ENCODE measurements at regions not wholly inside any gene's neighbourhood (a gene's known extent, or its start where the extent isn't known, plus 50 kb on each side); places are given as distances from the start of the nearest gene placed in this dataset.

DNA sequence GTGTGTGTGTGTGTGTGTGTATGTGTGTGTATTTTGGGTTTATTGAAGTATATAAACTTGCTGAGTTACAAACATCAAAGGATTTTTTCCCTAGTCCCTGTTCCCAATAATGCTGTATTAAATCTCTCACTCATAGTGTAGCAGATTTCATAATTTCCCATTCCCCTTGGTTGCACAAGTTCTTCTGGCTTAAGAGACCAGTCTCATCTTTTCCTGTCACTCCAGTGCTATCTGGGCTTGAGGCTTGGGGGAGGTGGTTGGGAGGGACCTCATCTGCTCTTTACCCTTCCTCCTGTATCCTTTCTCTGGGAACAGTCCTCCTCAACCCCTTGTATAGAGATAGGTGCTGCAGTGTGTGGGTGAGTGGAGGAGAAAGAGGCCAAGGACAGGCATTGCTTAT, 285.4 kb upstream of the BOD1L1 start:
- Histone ChIP-seq H3K4me3 (ENCODE audit: low read depth, low read length) (no peak overlapping the region), H3K9me3 (ENCODE audit: control insufficient read depth in 2 of 2, low read length in 2 of 2) (no peaks in the 10 kb centered on the region), H3K4me1 (ENCODE audit: control insufficient read depth, insufficient read depth, low read length, poor library complexity, severe bottlenecking) (no peaks in the 10 kb centered on the region), H3K27ac (ENCODE audit: insufficient read depth, low read length, poor library complexity, severe bottlenecking) (no peak overlapping the region), H3K36me3 (ENCODE audit: control insufficient read depth, insufficient read depth, low read length) (no peaks in the 10 kb centered on the region), H3K27me3 (ENCODE audit: control insufficient read depth, insufficient read depth, low read length) (no peaks in the 10 kb centered on the region)
- no peaks in the 10 kb centered on the region for H3K27me3 Mint-ChIP-seq
- DNase-seq, result no peak
- H3K27ac Mint-ChIP-seq, result no peak overlapping the region
- no peaks in the 10 kb centered on the region for H3K4me1 Mint-ChIP-seq
- H3K36me3 Mint-ChIP-seq, result no peaks in the 10 kb centered on the region
- peaks cover 0 to 6% (median 0%) of the 10 kb centered on the region in 7 donors for H3K9me3 Mint-ChIP-seq
- no peak for ATAC-seq (ENCODE audit: low read depth in 2 of 2)
- H3K4me3 Mint-ChIP-seq, result no peak overlapping the region

DNA sequence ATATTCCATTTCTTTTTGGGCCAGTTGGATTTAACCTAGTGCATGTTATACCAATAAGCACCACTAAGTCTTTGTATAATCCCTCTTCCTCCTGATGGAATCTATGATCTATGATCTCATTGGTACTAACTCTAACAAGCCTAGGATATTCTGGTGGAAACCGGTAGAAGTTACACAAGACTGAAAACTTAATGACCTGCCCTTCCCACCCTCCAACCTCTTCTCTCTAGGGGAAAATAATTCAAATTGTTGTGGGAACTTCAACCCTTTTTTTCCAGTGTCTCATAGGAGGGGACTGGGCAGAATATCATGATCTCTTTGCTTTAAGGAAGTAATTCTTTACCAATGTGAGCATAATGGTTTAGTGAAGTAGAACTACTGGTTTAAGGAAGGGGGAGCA, 289.5 kb upstream of the BOD1L1 start:
- H3K27ac ChIP-seq (ENCODE audit: insufficient read depth, low read length, poor library complexity, severe bottlenecking), result no peak overlapping the region
- no peaks in the 10 kb centered on the region for H3K9me3 ChIP-seq (ENCODE audit: control insufficient read depth in 2 of 2, low read length in 2 of 2)
- no peaks in the 10 kb centered on the region for H3K36me3 Mint-ChIP-seq
- H3K36me3 ChIP-seq (ENCODE audit: control insufficient read depth, insufficient read depth, low read length), result no peaks in the 10 kb centered on the region
- ATAC-seq (ENCODE audit: low read depth in 2 of 2) (no peak), DNase-seq (no peak)
- H3K4me1 ChIP-seq (ENCODE audit: control insufficient read depth, insufficient read depth, low read length, poor library complexity, severe bottlenecking), result no peaks in the 10 kb centered on the region
- no peaks in the 10 kb centered on the region for H3K9me3 Mint-ChIP-seq
- no peaks in the 10 kb centered on the region for H3K4me1 Mint-ChIP-seq
- no peaks in the 10 kb centered on the region for H3K27me3 ChIP-seq (ENCODE audit: control insufficient read depth, insufficient read depth, low read length)
- H3K27ac Mint-ChIP-seq, result no peak overlapping the region
- no peaks in the 10 kb centered on the region for H3K27me3 Mint-ChIP-seq
- H3K4me3 ChIP-seq (ENCODE audit: low read depth, low read length), result no peak overlapping the region
- no peak overlapping the region for H3K4me3 Mint-ChIP-seq

DNA sequence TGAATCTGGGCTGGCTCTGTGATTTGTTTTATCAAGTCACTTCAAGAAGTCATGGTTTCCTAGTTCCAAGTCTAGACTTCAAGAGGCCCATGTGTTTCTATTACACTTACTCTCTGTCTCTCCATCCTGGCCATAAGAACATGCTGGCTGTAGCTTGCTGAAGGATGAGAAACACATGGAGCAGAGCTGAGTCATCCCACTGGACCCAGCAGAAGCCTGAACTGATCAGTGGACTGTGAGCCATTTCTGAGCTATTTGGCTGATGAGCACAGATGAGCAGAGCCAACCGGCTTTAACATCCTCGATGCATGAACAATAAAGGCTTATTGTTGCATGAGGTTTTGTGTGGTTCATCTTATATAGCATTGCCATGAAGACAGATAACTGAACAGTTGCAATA, 290.6 kb upstream of the BOD1L1 start:
- Mint-ChIP-seq H3K27ac (no peak overlapping the region), H3K4me1 (no peaks in the 10 kb centered on the region), H3K9me3 (no peaks in the 10 kb centered on the region), H3K36me3 (no peaks in the 10 kb centered on the region), H3K27me3 (no peaks in the 10 kb centered on the region), H3K4me3 (no peak overlapping the region)
- H3K27me3 ChIP-seq (ENCODE audit: control insufficient read depth, insufficient read depth, low read length), result no peaks in the 10 kb centered on the region
- H3K4me1 ChIP-seq (ENCODE audit: control insufficient read depth, insufficient read depth, low read length, poor library complexity, severe bottlenecking), result no peaks in the 10 kb centered on the region
- no peak overlapping the region for H3K27ac ChIP-seq (ENCODE audit: insufficient read depth, low read length, poor library complexity, severe bottlenecking)
- DNase-seq (no peak), ATAC-seq (ENCODE audit: low read depth in 2 of 2) (no peak)
- no peak overlapping the region for H3K4me3 ChIP-seq (ENCODE audit: low read depth, low read length)
- no peaks in the 10 kb centered on the region for H3K9me3 ChIP-seq (ENCODE audit: control insufficient read depth in 2 of 2, low read length in 2 of 2)
- H3K36me3 ChIP-seq (ENCODE audit: control insufficient read depth, insufficient read depth, low read length), result no peaks in the 10 kb centered on the region

DNA sequence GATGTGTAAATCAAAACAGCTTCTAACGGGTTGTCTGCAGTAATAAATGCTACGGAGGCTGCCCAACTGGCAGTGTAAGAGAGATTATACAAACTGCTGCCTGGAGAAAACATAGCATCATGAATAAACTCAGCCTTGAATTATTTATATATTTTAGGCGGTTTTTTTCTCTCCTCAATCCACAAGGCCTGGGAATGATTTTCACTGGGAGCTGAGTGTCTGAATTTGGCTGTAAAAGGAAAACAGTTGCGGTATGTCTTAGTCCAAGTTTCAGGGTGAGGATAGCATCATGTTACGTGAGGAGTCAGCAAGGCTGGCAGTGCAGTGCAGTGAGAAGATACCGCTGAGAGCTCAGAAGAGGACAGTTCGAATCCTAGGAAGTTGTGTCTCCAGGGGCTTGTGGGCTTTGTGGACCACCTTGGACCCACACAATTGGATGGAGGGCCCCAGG, 291.5 kb upstream of the BOD1L1 start:
- no peaks in the 10 kb centered on the region for H3K4me1 ChIP-seq (ENCODE audit: control insufficient read depth, insufficient read depth, low read length, poor library complexity, severe bottlenecking)
- Mint-ChIP-seq H3K4me3 (no peak overlapping the region), H3K27me3 (no peaks in the 10 kb centered on the region), H3K36me3 (no peaks in the 10 kb centered on the region), H3K9me3 (no peaks in the 10 kb centered on the region), H3K27ac (no peak overlapping the region), H3K4me1 (no peaks in the 10 kb centered on the region)
- no peaks in the 10 kb centered on the region for H3K36me3 ChIP-seq (ENCODE audit: control insufficient read depth, insufficient read depth, low read length)
- DNase-seq (no peak), ATAC-seq (ENCODE audit: low read depth in 2 of 2) (no peak)
- no peak overlapping the region for H3K27ac ChIP-seq (ENCODE audit: insufficient read depth, low read length, poor library complexity, severe bottlenecking)
- H3K27me3 ChIP-seq (ENCODE audit: control insufficient read depth, insufficient read depth, low read length), result no peaks in the 10 kb centered on the region
- H3K4me3 ChIP-seq (ENCODE audit: low read depth, low read length), result no peak overlapping the region
- no peaks in the 10 kb centered on the region for H3K9me3 ChIP-seq (ENCODE audit: control insufficient read depth in 2 of 2, low read length in 2 of 2)

DNA sequence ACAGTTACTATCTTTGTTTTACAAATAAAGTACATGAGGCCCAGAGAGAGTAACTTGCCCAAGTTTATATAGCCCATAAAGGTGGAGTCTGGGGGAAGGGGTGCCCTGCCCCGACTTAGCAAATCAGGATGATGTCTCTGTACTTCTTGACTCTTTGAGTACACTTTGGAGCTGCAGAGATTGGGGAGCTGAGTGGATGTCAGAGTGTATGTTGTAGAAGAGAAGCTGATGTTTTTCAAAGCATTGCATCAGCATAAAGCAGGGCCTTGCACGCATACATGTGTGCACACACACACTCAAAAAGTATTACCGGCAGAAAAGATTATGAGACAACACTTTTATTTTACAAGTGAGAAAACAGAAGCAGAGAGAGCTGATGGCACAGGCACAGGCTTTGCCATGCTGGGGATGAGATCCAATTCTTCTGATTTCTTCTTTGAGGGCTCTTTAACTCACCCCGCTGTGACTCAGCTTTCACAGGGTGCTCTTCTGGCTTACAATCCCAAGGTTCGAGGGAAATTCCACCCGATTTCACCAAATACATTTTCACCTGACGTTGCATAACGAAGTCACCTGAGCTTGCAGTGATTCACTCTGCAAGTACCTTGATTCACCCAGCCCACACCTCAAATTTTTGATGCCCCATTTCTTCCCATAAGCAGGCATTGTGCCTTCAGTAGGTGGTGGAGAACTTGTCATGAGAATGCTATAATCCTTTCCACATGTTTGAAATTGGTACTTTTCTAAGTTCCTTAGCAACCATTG, 292.8 kb upstream of the BOD1L1 start:
- DNase-seq (no peak), ATAC-seq (ENCODE audit: low read depth in 2 of 2) (no peak)
- no peaks in the 10 kb centered on the region for H3K27me3 ChIP-seq (ENCODE audit: control insufficient read depth, insufficient read depth, low read length)
- Mint-ChIP-seq H3K4me1 (no peaks in the 10 kb centered on the region), H3K36me3 (no peaks in the 10 kb centered on the region), H3K27ac (no peak overlapping the region), H3K9me3 (peaks cover 0 to 6% (median 0%) of the 10 kb centered on the region in 7 donors), H3K4me3 (no peak overlapping the region), H3K27me3 (no peaks in the 10 kb centered on the region)
- H3K9me3 ChIP-seq (ENCODE audit: control insufficient read depth in 2 of 2, low read length in 2 of 2), result no peaks in the 10 kb centered on the region
- H3K4me3 ChIP-seq (ENCODE audit: low read depth, low read length), result no peak overlapping the region
- no peak overlapping the region for H3K27ac ChIP-seq (ENCODE audit: insufficient read depth, low read length, poor library complexity, severe bottlenecking)
- H3K36me3 ChIP-seq (ENCODE audit: control insufficient read depth, insufficient read depth, low read length), result no peaks in the 10 kb centered on the region
- H3K4me1 ChIP-seq (ENCODE audit: control insufficient read depth, insufficient read depth, low read length, poor library complexity, severe bottlenecking), result no peaks in the 10 kb centered on the region

DNA sequence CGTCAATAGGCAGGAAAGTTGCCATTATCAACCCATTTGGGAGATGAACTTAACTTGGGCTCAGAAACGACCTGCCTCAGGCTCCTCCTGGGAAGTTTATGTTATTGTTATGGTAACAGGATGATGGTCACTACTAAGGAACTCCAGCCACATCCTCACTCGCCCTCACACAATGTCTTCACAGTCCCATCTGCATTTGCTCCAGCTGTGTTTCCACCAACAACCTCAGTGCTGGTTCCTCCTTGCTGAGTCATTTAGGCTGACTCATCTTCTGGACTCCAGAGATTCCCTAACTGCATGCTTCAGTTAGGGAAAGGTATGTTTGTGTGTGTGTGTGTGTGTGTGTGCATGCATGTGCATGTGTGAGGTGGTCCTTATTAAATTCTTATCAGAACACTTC, 293.4 kb upstream of the BOD1L1 start:
- Mint-ChIP-seq H3K4me1 (no peaks in the 10 kb centered on the region), H3K27ac (no peak overlapping the region), H3K9me3 (peaks cover 0 to 6% (median 0%) of the 10 kb centered on the region in 7 donors), H3K27me3 (no peaks in the 10 kb centered on the region), H3K36me3 (no peaks in the 10 kb centered on the region), H3K4me3 (no peak overlapping the region)
- H3K27ac ChIP-seq (ENCODE audit: insufficient read depth, low read length, poor library complexity, severe bottlenecking), result no peak overlapping the region
- H3K27me3 ChIP-seq (ENCODE audit: control insufficient read depth, insufficient read depth, low read length), result no peaks in the 10 kb centered on the region
- no peaks in the 10 kb centered on the region for H3K9me3 ChIP-seq (ENCODE audit: control insufficient read depth in 2 of 2, low read length in 2 of 2)
- H3K4me3 ChIP-seq (ENCODE audit: low read depth, low read length), result no peak overlapping the region
- no peaks in the 10 kb centered on the region for H3K36me3 ChIP-seq (ENCODE audit: control insufficient read depth, insufficient read depth, low read length)
- no peaks in the 10 kb centered on the region for H3K4me1 ChIP-seq (ENCODE audit: control insufficient read depth, insufficient read depth, low read length, poor library complexity, severe bottlenecking)
- ATAC-seq (ENCODE audit: low read depth in 2 of 2) (no peak), DNase-seq (no peak)

DNA sequence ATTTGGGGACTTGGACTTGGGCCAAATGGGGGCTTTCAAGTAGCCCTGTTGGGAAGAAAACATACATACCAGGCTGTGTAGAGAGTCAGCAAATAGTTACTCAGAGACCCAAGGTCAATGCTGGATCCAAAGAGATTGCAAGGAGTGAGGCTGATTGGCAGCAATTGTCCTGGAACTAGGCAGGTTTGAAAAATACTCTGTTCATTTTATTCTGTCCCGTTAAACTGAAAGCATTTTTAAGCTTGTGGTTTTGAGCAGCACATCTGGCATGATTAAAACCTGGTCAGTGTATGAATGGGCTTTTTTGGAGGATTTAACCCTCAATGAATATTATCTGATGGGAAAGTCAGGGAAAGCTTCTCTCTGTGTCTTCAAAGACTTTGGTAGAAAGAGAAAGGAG, 294.3 kb upstream of the BOD1L1 start:
- Histone ChIP-seq H3K36me3 (ENCODE audit: control insufficient read depth, insufficient read depth, low read length) (no peaks in the 10 kb centered on the region), H3K4me1 (ENCODE audit: control insufficient read depth, insufficient read depth, low read length, poor library complexity, severe bottlenecking) (no peaks in the 10 kb centered on the region), H3K27me3 (ENCODE audit: control insufficient read depth, insufficient read depth, low read length) (no peaks in the 10 kb centered on the region), H3K9me3 (ENCODE audit: control insufficient read depth in 2 of 2, low read length in 2 of 2) (no peaks in the 10 kb centered on the region), H3K4me3 (ENCODE audit: low read depth, low read length) (no peak overlapping the region), H3K27ac (ENCODE audit: insufficient read depth, low read length, poor library complexity, severe bottlenecking) (no peak overlapping the region)
- Mint-ChIP-seq H3K4me3 (no peak overlapping the region), H3K27me3 (no peaks in the 10 kb centered on the region), H3K4me1 (no peaks in the 10 kb centered on the region), H3K27ac (no peak overlapping the region), H3K36me3 (no peaks in the 10 kb centered on the region), H3K9me3 (peaks cover 0 to 6% (median 0%) of the 10 kb centered on the region in 7 donors)
- ATAC-seq (ENCODE audit: low read depth in 2 of 2) (no peak), DNase-seq (no peak)

DNA sequence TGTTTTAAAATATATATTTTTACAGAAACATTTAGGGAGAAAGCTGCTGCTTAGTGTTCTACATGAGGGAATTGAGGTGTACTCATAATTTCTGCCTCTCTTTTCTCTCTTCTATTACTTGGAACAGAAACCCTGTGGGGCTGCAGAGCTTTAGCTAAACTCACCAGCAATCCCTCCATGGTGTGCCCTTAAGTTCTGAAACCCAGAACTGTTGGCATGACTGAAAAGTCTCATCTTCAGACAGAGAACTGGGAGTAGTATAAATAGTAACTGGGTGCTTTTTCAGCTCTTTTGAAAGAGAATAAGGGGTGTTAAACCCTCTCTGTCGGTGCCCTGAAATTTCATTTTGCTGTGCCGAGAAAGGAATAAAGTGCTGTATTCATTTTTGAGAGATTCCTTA, 294.9 kb upstream of the BOD1L1 start:
- Mint-ChIP-seq H3K4me3 (no peak overlapping the region), H3K4me1 (no peaks in the 10 kb centered on the region), H3K36me3 (no peaks in the 10 kb centered on the region), H3K27ac (no peak overlapping the region), H3K9me3 (peaks cover 0 to 6% (median 0%) of the 10 kb centered on the region in 7 donors), H3K27me3 (no peaks in the 10 kb centered on the region)
- H3K27me3 ChIP-seq (ENCODE audit: control insufficient read depth, insufficient read depth, low read length), result no peaks in the 10 kb centered on the region
- H3K4me3 ChIP-seq (ENCODE audit: low read depth, low read length), result no peak overlapping the region
- H3K36me3 ChIP-seq (ENCODE audit: control insufficient read depth, insufficient read depth, low read length), result no peaks in the 10 kb centered on the region
- DNase-seq (no peak), ATAC-seq (ENCODE audit: low read depth in 2 of 2) (no peak)
- H3K9me3 ChIP-seq (ENCODE audit: control insufficient read depth in 2 of 2, low read length in 2 of 2), result no peaks in the 10 kb centered on the region
- no peaks in the 10 kb centered on the region for H3K4me1 ChIP-seq (ENCODE audit: control insufficient read depth, insufficient read depth, low read length, poor library complexity, severe bottlenecking)
- H3K27ac ChIP-seq (ENCODE audit: insufficient read depth, low read length, poor library complexity, severe bottlenecking), result no peak overlapping the region

All from CD4-positive, CD25-positive, alpha-beta regulatory T cell (primary cell).